ENCODE measurements at regions not wholly inside any gene's neighbourhood (a gene's known extent, or its start where the extent isn't known, plus 50 kb on each side); places are given as distances from the start of the nearest gene placed in this dataset.

- no peak overlapping the region for H3K4me3 ChIP-seq (ENCODE audit: low read depth in 1 of 2, low read length in 2 of 2)
- 87% methylated on average over 6 of the region's 6 CpGs for WGBS, 2 donors
- no peaks in the 10 kb centered on the region for H3K9me3 ChIP-seq (ENCODE audit: control insufficient read depth in 2 of 2, insufficient read depth in 1 of 2, low read depth in 1 of 2, low read length in 1 of 2)
- no peaks in the 10 kb centered on the region for H3K4me1 ChIP-seq (ENCODE audit: control insufficient read depth in 2 of 2, insufficient read depth in 2 of 2, low read length in 1 of 2)
- H3K36me3 ChIP-seq (ENCODE audit: control insufficient read depth in 2 of 2, insufficient read depth in 2 of 2, low read length in 1 of 2), result no peaks in the 10 kb centered on the region
- H3K27me3 ChIP-seq (ENCODE audit: control insufficient read depth in 1 of 2, insufficient read depth in 2 of 2, low read length in 2 of 2), result no peaks in the 10 kb centered on the region
- no peak overlapping the region for H3K27ac ChIP-seq (ENCODE audit: low read depth in 2 of 2, low read length in 1 of 2)
Observed at GRCh38 chr3:40996827-40997710, 202.2 kb upstream of the CTNNB1 start.

DNA sequence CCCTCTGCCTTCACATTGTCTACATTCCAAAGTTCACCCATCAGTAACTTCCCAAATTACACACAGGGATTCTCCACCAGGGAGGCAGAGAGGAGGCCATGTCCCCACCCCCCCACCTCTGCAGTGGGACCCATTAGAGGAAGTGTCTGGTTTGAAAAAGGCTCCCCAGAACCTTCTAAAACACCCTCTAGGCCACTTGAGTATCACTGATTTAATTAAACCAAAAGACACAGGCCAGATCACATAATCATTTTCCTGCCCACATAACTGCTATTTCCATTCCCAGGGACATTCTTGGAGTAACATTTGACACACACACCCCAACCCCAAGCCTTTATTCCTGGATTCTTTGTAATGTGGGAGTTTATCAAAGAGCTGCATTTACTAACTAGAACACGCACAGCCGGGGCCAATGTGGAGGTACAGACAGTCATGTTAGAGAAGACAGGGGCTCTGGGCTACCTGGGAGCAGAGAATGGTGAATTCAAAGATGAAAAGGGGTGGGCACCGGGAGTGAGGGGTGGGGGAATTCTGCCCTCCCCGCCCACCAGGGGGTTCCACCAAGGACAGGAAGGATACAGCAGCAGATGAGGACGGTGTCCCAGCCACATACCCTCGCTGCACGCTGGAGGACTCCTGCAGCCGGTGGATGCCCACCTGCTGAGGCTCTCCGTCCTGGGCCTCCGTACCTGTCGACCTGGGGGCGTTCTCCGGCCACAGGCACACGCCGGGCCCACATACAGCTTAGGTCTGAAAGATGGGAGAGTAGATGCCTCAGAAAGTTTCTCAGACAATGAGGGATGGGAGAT lies 201.4 kb upstream of the CTNNB1 start:
- 91% methylated on average over 14 to 15 of the region's 15 CpGs for WGBS, 2 donors
- H3K4me3 ChIP-seq (ENCODE audit: low read depth in 1 of 2, low read length in 2 of 2), result no peak overlapping the region
- H3K36me3 ChIP-seq (ENCODE audit: control insufficient read depth in 2 of 2, insufficient read depth in 2 of 2, low read length in 1 of 2), result no peaks in the 10 kb centered on the region
- H3K9me3 ChIP-seq (ENCODE audit: control insufficient read depth in 2 of 2, insufficient read depth in 1 of 2, low read depth in 1 of 2, low read length in 1 of 2), result no peaks in the 10 kb centered on the region
- no peaks in the 10 kb centered on the region for H3K4me1 ChIP-seq (ENCODE audit: control insufficient read depth in 2 of 2, insufficient read depth in 2 of 2, low read length in 1 of 2)
- no peaks in the 10 kb centered on the region for H3K27me3 ChIP-seq (ENCODE audit: control insufficient read depth in 1 of 2, insufficient read depth in 2 of 2, low read length in 2 of 2)
- no peak overlapping the region for H3K27ac ChIP-seq (ENCODE audit: low read depth in 2 of 2, low read length in 1 of 2)

DNA sequence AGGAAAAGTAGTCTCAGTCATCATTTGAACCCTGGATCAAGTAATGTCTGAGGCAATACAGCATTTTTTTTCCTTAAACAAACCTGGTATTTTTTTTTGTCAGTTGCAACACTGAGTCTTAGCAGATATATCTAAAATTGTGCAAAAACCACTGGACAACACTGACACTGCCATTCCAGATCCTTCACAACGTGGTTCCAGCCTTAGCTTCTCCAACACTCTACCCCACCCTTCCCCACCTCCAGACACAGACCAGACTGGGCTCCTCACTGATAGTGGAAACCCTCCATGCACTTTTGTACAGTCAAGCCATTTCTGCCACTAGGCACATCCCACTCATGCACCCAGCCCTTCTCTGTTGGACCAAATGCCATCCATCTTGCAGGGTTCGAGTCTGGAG lies 199.6 kb upstream of the CTNNB1 start:
- WGBS, 2 donors, result 74 to 78% methylated on average over 2 of the region's 2 CpGs
- Histone ChIP-seq H3K36me3 (ENCODE audit: control insufficient read depth in 2 of 2, insufficient read depth in 2 of 2, low read length in 1 of 2) (no peaks in the 10 kb centered on the region), H3K9me3 (ENCODE audit: control insufficient read depth in 2 of 2, insufficient read depth in 1 of 2, low read depth in 1 of 2, low read length in 1 of 2) (no peaks in the 10 kb centered on the region), H3K4me1 (ENCODE audit: control insufficient read depth in 2 of 2, insufficient read depth in 2 of 2, low read length in 1 of 2) (no peaks in the 10 kb centered on the region), H3K27me3 (ENCODE audit: control insufficient read depth in 1 of 2, insufficient read depth in 2 of 2, low read length in 2 of 2) (no peaks in the 10 kb centered on the region), H3K4me3 (ENCODE audit: low read depth in 1 of 2, low read length in 2 of 2) (no peak overlapping the region), H3K27ac (ENCODE audit: low read depth in 2 of 2, low read length in 1 of 2) (no peak overlapping the region)

DNA sequence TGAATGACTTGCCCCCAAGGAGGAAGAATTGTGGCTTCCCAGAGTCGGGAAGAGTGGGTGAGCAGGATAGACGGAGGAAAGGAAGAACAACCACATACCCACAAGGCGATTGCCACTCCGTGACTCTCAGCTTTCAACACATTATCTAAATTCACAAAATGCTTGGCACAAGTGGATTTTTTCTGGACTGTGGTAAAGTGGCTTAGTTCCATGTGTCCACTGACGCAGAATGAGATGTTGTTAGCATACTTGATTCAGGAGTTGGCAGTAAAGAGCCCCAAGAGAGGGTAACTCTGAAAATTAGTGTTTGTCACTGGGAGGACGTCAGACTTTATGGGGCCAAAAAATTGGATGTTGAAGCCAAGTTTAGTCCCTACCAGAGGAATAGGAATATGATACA lies 198.8 kb upstream of the CTNNB1 start:
- H3K27me3 ChIP-seq (ENCODE audit: control insufficient read depth in 1 of 2, insufficient read depth in 2 of 2, low read length in 2 of 2), result no peaks in the 10 kb centered on the region
- H3K9me3 ChIP-seq (ENCODE audit: control insufficient read depth in 2 of 2, insufficient read depth in 1 of 2, low read depth in 1 of 2, low read length in 1 of 2), result no peaks in the 10 kb centered on the region
- H3K4me3 ChIP-seq (ENCODE audit: low read depth in 1 of 2, low read length in 2 of 2), result no peak overlapping the region
- H3K36me3 ChIP-seq (ENCODE audit: control insufficient read depth in 2 of 2, insufficient read depth in 2 of 2, low read length in 1 of 2), result no peaks in the 10 kb centered on the region
- WGBS, 2 donors, result 68 to 75% methylated on average over 6 of the region's 6 CpGs
- H3K27ac ChIP-seq (ENCODE audit: low read depth in 2 of 2, low read length in 1 of 2), result no peak overlapping the region
- no peaks in the 10 kb centered on the region for H3K4me1 ChIP-seq (ENCODE audit: control insufficient read depth in 2 of 2, insufficient read depth in 2 of 2, low read length in 1 of 2)

DNA sequence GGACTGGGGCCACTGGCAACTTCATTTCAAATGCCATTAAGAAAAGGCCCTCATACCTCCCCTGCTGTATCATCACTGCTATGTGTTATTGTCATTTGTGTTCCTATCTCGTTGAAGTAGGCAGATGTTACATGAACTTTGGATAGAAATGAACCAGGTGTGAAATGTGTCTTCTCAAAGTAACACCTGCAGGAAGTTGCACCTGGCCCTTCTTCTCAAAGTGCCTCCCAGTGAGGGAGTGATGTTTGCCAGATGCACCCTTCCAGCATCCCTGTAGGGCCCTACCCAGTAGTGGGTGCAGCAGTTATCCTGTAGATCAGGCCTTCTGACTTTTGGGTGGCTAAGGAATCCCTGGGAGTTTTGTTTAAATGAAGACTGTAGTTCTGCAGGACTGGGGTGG lies 197.7 kb upstream of the CTNNB1 start:
- 39 to 53% methylated on average over 1 of the region's 1 CpG for WGBS, 2 donors
- Histone ChIP-seq H3K4me1 (ENCODE audit: control insufficient read depth in 2 of 2, insufficient read depth in 2 of 2, low read length in 1 of 2) (no peaks in the 10 kb centered on the region), H3K4me3 (ENCODE audit: low read depth in 1 of 2, low read length in 2 of 2) (no peak overlapping the region), H3K27ac (ENCODE audit: low read depth in 2 of 2, low read length in 1 of 2) (no peak overlapping the region), H3K36me3 (ENCODE audit: control insufficient read depth in 2 of 2, insufficient read depth in 2 of 2, low read length in 1 of 2) (no peaks in the 10 kb centered on the region), H3K9me3 (ENCODE audit: control insufficient read depth in 2 of 2, insufficient read depth in 1 of 2, low read depth in 1 of 2, low read length in 1 of 2) (no peaks in the 10 kb centered on the region), H3K27me3 (ENCODE audit: control insufficient read depth in 1 of 2, insufficient read depth in 2 of 2, low read length in 2 of 2) (no peaks in the 10 kb centered on the region)

DNA sequence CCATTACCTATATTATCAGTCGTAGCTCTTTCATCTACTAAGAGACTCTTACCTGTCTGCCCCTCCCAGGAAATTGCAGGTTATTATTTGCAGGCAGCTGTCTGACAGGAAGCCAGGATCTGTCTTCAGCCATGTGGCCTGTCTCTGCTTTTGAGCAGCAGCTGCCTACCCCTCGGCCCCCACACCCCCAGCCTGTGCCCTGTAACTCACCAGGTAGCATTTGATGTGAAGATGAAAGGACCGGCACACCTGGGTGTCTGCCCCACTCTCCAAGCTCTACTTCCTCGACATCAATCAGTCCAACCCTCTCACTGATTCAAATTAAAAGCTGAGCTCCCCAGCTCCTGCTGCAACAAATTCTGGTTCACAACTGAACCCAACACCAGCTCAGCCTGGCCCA lies 197.2 kb upstream of the CTNNB1 start:
- Histone ChIP-seq H3K27ac (ENCODE audit: low read depth in 2 of 2, low read length in 1 of 2) (no peak overlapping the region), H3K4me3 (ENCODE audit: low read depth in 1 of 2, low read length in 2 of 2) (no peak overlapping the region), H3K36me3 (ENCODE audit: control insufficient read depth in 2 of 2, insufficient read depth in 2 of 2, low read length in 1 of 2) (no peaks in the 10 kb centered on the region), H3K4me1 (ENCODE audit: control insufficient read depth in 2 of 2, insufficient read depth in 2 of 2, low read length in 1 of 2) (no peaks in the 10 kb centered on the region), H3K27me3 (ENCODE audit: control insufficient read depth in 1 of 2, insufficient read depth in 2 of 2, low read length in 2 of 2) (no peaks in the 10 kb centered on the region), H3K9me3 (ENCODE audit: control insufficient read depth in 2 of 2, insufficient read depth in 1 of 2, low read depth in 1 of 2, low read length in 1 of 2) (no peaks in the 10 kb centered on the region)
- WGBS, 2 donors, result 46 to 58% methylated on average over 4 of the region's 4 CpGs

- H3K4me3 ChIP-seq (ENCODE audit: low read depth in 1 of 2, low read length in 2 of 2), result no peak overlapping the region
- H3K27me3 ChIP-seq (ENCODE audit: control insufficient read depth in 1 of 2, insufficient read depth in 2 of 2, low read length in 2 of 2), result no peaks in the 10 kb centered on the region
- no peaks in the 10 kb centered on the region for H3K4me1 ChIP-seq (ENCODE audit: control insufficient read depth in 2 of 2, insufficient read depth in 2 of 2, low read length in 1 of 2)
- no peaks in the 10 kb centered on the region for H3K9me3 ChIP-seq (ENCODE audit: control insufficient read depth in 2 of 2, insufficient read depth in 1 of 2, low read depth in 1 of 2, low read length in 1 of 2)
- H3K27ac ChIP-seq (ENCODE audit: low read depth in 2 of 2, low read length in 1 of 2), result no peak overlapping the region
- H3K36me3 ChIP-seq (ENCODE audit: control insufficient read depth in 2 of 2, insufficient read depth in 2 of 2, low read length in 1 of 2), result no peaks in the 10 kb centered on the region
Observed at GRCh38 chr3:41007399-41007798, 191.9 kb upstream of the CTNNB1 start.

DNA sequence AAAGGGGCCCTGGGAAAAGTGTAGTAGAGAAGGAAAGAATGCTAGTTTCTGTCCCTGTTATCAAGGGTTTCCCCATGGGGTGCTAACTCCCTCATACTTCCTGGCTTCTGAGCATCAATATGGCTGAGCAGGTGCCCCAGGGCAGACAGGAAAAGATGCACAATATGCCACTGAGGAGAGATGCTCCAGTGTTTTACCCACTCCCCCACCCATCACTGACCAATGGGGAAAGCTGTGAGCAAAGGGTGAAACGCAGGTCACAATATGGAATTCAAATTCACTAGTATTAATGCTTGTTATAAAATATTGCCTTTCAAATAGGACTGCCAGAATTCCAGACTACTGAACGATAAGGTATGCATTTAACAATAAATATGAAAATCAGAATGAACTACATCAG lies 187.5 kb upstream of the CTNNB1 start:
- 56 to 63% methylated on average over 2 of the region's 2 CpGs for WGBS, 2 donors
- Histone ChIP-seq H3K27me3 (ENCODE audit: control insufficient read depth in 1 of 2, insufficient read depth in 2 of 2, low read length in 2 of 2) (no peaks in the 10 kb centered on the region), H3K4me3 (ENCODE audit: low read depth in 1 of 2, low read length in 2 of 2) (no peak overlapping the region), H3K4me1 (ENCODE audit: control insufficient read depth in 2 of 2, insufficient read depth in 2 of 2, low read length in 1 of 2) (no peaks in the 10 kb centered on the region), H3K27ac (ENCODE audit: low read depth in 2 of 2, low read length in 1 of 2) (no peak overlapping the region), H3K36me3 (ENCODE audit: control insufficient read depth in 2 of 2, insufficient read depth in 2 of 2, low read length in 1 of 2) (no peaks in the 10 kb centered on the region), H3K9me3 (ENCODE audit: control insufficient read depth in 2 of 2, insufficient read depth in 1 of 2, low read depth in 1 of 2, low read length in 1 of 2) (no peaks in the 10 kb centered on the region)

GRCh38 chr3:41018855-41019254 lies 180.4 kb upstream of the CTNNB1 start:
- no peaks in the 10 kb centered on the region for H3K27me3 ChIP-seq (ENCODE audit: control insufficient read depth in 1 of 2, insufficient read depth in 2 of 2, low read length in 2 of 2)
- H3K4me3 ChIP-seq (ENCODE audit: low read depth in 1 of 2, low read length in 2 of 2), result no peak overlapping the region
- no peak overlapping the region for H3K27ac ChIP-seq (ENCODE audit: low read depth in 2 of 2, low read length in 1 of 2)
- H3K36me3 ChIP-seq (ENCODE audit: control insufficient read depth in 2 of 2, insufficient read depth in 2 of 2, low read length in 1 of 2), result no peaks in the 10 kb centered on the region
- no peaks in the 10 kb centered on the region for H3K9me3 ChIP-seq (ENCODE audit: control insufficient read depth in 2 of 2, insufficient read depth in 1 of 2, low read depth in 1 of 2, low read length in 1 of 2)
- 90 to 95% methylated on average over 2 of the region's 2 CpGs for WGBS, 2 donors
- H3K4me1 ChIP-seq (ENCODE audit: control insufficient read depth in 2 of 2, insufficient read depth in 2 of 2, low read length in 1 of 2), result no peaks in the 10 kb centered on the region

Measured in esophagus (tissue), 2 donors.